ENCODE measurements at regions not wholly inside any gene's neighbourhood (a gene's known extent, or its start where the extent isn't known, plus 50 kb on each side); places are given as distances from the start of the nearest gene placed in this dataset.
"Not testable (repeated sequence)": the region's sequence is repeated elsewhere in the genome, so short reads cannot be mapped to it uniquely, and the experiment has no call there.

GRCh38 chr1:67584938-67585337 is 100.1 kb upstream of the GADD45A start:
- no peak for DNase-seq (ENCODE audit: low read depth)

- DNase-seq (ENCODE audit: low read depth): no peak
These were observed 98.4 kb upstream of the GADD45A start for GRCh38 chr1:67586596-67586995.

- DNase-seq (ENCODE audit: low read depth): no peak
These were observed 96.7 kb upstream of the GADD45A start for GRCh38 chr1:67588178-67588855.

GRCh38 chr1:67589519-67590233 is 95.3 kb upstream of the GADD45A start:
- no peak for DNase-seq (ENCODE audit: low read depth)

- DNase-seq (ENCODE audit: low read depth): no peak
These were observed 94.7 kb upstream of the GADD45A start for GRCh38 chr1:67590329-67590728.

GRCh38 chr1:67594764-67595163 is 90.2 kb upstream of the GADD45A start:
- no peak for DNase-seq (ENCODE audit: low read depth)

GRCh38 chr1:67596674-67597073 is 88.3 kb upstream of the GADD45A start:
- no peak for DNase-seq (ENCODE audit: low read depth)

GRCh38 chr1:67597336-67597735 is 87.7 kb upstream of the GADD45A start:
- no peak for DNase-seq (ENCODE audit: low read depth)

GRCh38 chr1:67599085-67599484 is 85.9 kb upstream of the GADD45A start:
- no peak for DNase-seq (ENCODE audit: low read depth)

- no peak for DNase-seq (ENCODE audit: low read depth)
These were observed 83.5 kb upstream of the GADD45A start for GRCh38 chr1:67601539-67601938.

- no peak for DNase-seq (ENCODE audit: low read depth)
These were observed 83.0 kb upstream of the GADD45A start for GRCh38 chr1:67601955-67602354.

GRCh38 chr1:67604778-67605177 is 80.2 kb upstream of the GADD45A start:
- DNase-seq (ENCODE audit: low read depth): no peak

GRCh38 chr1:67605209-67605780 is 79.7 kb upstream of the GADD45A start:
- DNase-seq (ENCODE audit: low read depth): no peak

- DNase-seq (ENCODE audit: low read depth): no peak
These were observed 77.7 kb upstream of the GADD45A start for GRCh38 chr1:67607286-67607685.

GRCh38 chr1:67607699-67608098 is 77.3 kb upstream of the GADD45A start:
- DNase-seq (ENCODE audit: low read depth): no peak

- no peak for DNase-seq (ENCODE audit: low read depth)
These were observed 76.1 kb upstream of the GADD45A start for GRCh38 chr1:67608661-67609576.

- DNase-seq (ENCODE audit: low read depth): no peak
These were observed 75.2 kb upstream of the GADD45A start for GRCh38 chr1:67609577-67610341.

- no peak for DNase-seq (ENCODE audit: low read depth)
These were observed 74.6 kb upstream of the GADD45A start for GRCh38 chr1:67610450-67610849.

- no peak for DNase-seq (ENCODE audit: low read depth)
These were observed 73.2 kb upstream of the GADD45A start for GRCh38 chr1:67611846-67612245.

- no peak for DNase-seq (ENCODE audit: low read depth)
These were observed 72.2 kb upstream of the GADD45A start for GRCh38 chr1:67612788-67613241.

GRCh38 chr1:67613479-67613878 is 71.5 kb upstream of the GADD45A start:
- DNase-seq (ENCODE audit: low read depth): not testable (repeated sequence)

All from forelimb muscle (tissue), 1 donor.